ENCODE measurements at regions not wholly inside any gene's neighbourhood (a gene's known extent, or its start where the extent isn't known, plus 50 kb on each side); places are given as distances from the start of the nearest gene placed in this dataset.

DNA sequence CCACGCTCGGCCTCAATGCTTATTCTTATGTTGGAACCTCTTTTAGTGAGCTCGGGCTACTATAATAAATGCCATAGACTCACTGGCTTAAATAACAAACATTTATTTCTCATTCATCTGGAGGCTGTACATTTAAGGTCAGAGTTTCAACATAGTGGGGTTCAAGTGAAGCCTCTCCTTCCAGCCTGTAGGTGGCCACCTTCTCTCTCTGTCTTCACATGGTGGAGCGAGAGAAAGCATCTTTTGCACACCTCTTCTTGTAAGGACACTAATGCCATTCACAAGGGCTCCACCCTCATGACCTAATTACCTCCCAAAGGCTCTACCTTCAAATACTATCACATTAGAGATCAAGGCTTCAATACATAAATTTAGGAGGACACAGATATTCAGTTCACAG, 520.3 kb upstream of the EPHA6 start:
- no peak for DNase-seq (ENCODE audit: low read depth in 2 of 2)
- no peak overlapping the region for H3K4me3 ChIP-seq (replicated peaks in 1 of 2; ENCODE audit: low read depth in 2 of 2, low read length in 2 of 2)
- no peak for TF ChIP-seq CTCF (IDR thresholded peaks at IDR 0.05; ENCODE audit: low read depth, low read length)

DNA sequence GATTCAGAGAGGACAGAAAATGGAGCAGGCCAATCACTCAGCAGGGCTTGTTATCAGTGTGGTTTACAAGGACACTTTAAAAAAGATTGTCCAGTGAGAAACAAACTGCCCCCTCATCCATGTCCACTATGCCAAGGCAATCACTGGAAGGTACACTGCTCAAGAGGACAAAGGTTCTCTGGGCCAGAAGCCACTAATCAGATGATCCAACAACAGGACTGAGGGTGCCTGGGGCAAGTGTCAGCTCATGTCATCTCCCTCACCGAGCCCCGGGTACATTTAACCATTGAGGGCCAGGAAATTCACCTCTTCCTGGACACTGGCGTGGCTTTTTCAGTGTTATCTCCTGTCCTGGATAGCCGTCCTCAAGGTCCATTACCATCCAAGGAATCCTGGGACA, 513.7 kb upstream of the EPHA6 start:
- TF ChIP-seq CTCF (IDR thresholded peaks at IDR 0.05; ENCODE audit: low read depth, low read length) = no peak
- no peak overlapping the region for H3K4me3 ChIP-seq (replicated peaks in 1 of 2; ENCODE audit: low read depth in 2 of 2, low read length in 2 of 2)
- no peak for DNase-seq (ENCODE audit: low read depth in 2 of 2)

GRCh38 chr3:96319166-96319565, 495.2 kb upstream of the EPHA6 start:
- H3K4me3 ChIP-seq (replicated peaks in 1 of 2; ENCODE audit: low read depth in 2 of 2, low read length in 2 of 2) = no peak overlapping the region
- no peak for DNase-seq (ENCODE audit: low read depth in 2 of 2)
- TF ChIP-seq CTCF (IDR thresholded peaks at IDR 0.05; ENCODE audit: low read depth, low read length) = no peak

DNA sequence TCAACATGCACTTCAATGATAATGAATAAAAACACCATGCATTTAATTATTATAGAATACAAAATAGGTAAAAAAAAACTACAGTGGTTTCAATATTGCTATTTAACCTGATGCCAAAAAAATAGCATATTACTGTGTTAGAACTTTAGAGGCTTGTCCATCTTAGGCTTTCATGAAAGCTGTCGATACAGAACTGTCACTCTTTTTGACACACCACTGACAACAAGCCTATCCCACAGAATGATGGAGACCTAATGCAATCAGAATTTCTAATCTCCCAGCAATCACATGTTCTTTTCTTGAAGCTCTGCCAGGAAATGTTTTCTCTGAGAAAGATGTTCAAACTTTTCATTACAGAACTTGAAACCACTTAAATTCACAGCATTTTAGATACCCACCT, 490.3 kb upstream of the EPHA6 start:
- no peak overlapping the region for H3K4me3 ChIP-seq (replicated peaks in 1 of 2; ENCODE audit: low read depth in 2 of 2, low read length in 2 of 2)
- no peak for TF ChIP-seq CTCF (IDR thresholded peaks at IDR 0.05; ENCODE audit: low read depth, low read length)
- no peak for DNase-seq (ENCODE audit: low read depth in 2 of 2)

- no peak for DNase-seq (ENCODE audit: low read depth in 2 of 2)
- no peak for TF ChIP-seq CTCF (IDR thresholded peaks at IDR 0.05; ENCODE audit: low read depth, low read length)
- no peak overlapping the region for H3K4me3 ChIP-seq (replicated peaks in 1 of 2; ENCODE audit: low read depth in 2 of 2, low read length in 2 of 2)
Measured at GRCh38 chr3:96330795-96331194, 483.6 kb upstream of the EPHA6 start.

DNA sequence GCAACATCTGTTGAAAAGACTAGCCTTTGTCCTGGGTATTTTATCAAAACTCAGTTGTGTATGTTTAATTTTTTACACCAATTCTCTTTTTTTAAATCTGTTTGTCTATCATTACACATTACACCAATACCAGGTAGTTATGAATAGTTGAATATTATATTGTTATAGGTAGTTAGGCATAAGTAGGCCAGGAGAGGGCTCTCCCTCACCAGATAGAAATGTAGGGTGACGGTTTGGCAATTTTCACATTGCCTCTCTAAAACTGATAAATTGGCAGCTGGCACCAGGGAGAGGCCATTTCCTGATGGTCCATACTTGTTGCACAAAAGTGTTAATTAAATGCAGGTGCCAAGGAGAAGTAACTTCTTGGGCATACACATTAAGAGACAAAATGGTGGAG, 483.1 kb upstream of the EPHA6 start:
- no peak overlapping the region for H3K4me3 ChIP-seq (replicated peaks in 1 of 2; ENCODE audit: low read depth in 2 of 2, low read length in 2 of 2)
- no peak for TF ChIP-seq CTCF (IDR thresholded peaks at IDR 0.05; ENCODE audit: low read depth, low read length)
- peak in 1 of 2 donors; percentile 1 for DNase-seq (ENCODE audit: low read depth in 2 of 2)

DNA sequence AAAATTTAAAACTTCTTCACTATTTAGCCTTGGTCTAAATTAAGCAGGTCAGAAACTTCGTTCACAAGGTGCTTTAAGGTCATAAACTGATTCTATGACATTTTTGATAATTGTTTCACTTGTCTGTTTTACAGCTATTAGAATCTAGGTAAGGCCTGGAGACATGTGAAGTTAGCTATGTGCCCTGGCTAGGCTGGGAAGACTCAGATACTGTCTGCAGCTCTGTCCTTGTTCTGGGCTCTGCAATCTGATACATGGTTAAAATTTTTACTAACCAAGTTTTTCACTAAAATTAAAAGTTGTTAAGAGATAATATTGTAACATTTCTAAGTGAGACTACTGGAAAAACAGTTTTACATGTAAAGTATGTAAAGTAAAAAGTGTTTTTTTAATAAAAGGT, 479.6 kb upstream of the EPHA6 start:
- H3K4me3 ChIP-seq (replicated peaks in 1 of 2; ENCODE audit: low read depth in 2 of 2, low read length in 2 of 2) = no peak overlapping the region
- DNase-seq (ENCODE audit: low read depth in 2 of 2) = no peak
- no peak for TF ChIP-seq CTCF (IDR thresholded peaks at IDR 0.05; ENCODE audit: low read depth, low read length)

Data from cardiac fibroblast (primary cell).